ENCODE measurements at regions not wholly inside any gene's neighbourhood (a gene's known extent, or its start where the extent isn't known, plus 50 kb on each side); places are given as distances from the start of the nearest gene placed in this dataset.

DNA sequence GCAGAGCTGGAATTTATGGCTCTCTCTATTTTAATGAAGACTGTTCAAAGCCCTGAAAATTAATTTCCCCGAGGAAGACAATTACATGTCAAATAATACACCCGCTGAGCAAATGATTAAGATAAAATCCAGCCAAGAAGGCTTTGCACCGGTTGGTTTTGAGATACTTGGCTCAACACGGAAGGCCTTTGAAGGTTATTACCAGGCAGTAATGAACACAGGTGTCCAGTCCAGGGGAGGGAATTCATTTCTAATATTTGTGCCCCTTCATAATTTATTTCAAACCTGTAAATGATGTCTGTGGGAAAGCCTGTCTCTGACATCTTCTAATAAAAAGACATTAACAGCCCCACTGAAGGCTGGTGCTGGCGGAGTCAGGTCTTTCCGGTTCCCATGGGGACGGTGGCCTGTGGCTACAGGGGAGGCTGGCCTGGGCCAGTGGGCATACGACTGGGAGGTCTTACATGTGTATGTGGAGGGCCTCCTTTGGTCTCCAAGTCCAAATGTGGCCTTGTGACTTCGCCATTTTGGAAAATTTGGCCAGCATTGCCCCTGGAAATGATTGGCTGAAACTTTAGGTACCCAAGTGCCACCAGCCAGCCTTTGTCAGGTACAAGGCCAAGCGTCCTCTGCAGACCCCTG lies 49.9 kb upstream of the IQSEC1 start:
- no peak for TF ChIP-seq POLR2A (IDR thresholded peaks at IDR 0.05)
- TF ChIP-seq, protein P1, sequence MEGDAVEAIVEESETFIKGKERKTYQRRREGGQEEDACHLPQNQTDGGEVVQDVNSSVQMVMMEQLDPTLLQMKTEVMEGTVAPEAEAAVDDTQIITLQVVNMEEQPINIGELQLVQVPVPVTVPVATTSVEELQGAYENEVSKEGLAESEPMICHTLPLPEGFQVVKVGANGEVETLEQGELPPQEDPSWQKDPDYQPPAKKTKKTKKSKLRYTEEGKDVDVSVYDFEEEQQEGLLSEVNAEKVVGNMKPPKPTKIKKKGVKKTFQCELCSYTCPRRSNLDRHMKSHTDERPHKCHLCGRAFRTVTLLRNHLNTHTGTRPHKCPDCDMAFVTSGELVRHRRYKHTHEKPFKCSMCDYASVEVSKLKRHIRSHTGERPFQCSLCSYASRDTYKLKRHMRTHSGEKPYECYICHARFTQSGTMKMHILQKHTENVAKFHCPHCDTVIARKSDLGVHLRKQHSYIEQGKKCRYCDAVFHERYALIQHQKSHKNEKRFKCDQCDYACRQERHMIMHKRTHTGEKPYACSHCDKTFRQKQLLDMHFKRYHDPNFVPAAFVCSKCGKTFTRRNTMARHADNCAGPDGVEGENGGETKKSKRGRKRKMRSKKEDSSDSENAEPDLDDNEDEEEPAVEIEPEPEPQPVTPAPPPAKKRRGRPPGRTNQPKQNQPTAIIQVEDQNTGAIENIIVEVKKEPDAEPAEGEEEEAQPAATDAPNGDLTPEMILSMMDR (IDR thresholded peaks at IDR 0.05), result no peak

Data from right lobe of liver (tissue), 4 donors.